ENCODE measurements at regions not wholly inside any gene's neighbourhood (a gene's known extent, or its start where the extent isn't known, plus 50 kb on each side); places are given as distances from the start of the nearest gene placed in this dataset.

DNA sequence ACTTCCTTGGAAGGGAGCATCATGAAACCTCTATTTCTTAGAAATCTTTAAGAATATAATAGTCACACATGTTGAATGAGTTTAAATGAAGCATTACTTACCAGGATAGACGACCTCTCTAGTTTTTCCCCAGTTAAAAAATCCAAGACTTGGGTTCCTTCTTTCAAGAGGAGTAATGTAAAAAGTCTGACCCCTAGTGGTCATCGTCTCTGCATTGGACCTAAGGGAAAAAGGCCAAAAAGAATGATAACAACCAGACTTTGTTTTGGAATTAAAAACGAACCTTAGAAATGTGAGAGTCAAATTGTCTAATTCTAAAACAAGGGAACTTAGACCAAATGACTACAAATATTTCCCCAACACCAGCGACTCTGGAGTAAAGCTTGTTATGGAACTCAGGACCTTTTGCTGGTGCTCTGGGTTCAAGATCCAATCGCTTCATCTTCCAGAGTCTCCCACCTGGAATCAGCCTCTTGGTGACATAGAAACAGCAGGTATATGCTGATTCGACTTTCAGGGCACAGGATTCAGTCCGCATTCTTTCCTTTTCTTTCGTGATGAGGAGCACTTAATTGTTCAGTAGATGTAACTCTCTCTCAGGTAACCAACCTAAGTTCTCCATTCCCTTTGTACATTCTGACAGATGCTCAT lies 214.8 kb upstream of the TPRG1 start:
- no peaks in the 10 kb centered on the region for H3K9me3 ChIP-seq (ENCODE audit: low read length)
- H3K4me3 ChIP-seq (replicated peaks in 1 of 3; ENCODE audit: insufficient read depth in 1 of 3, low read depth in 2 of 3, low read length in 3 of 3): no peak overlapping the region
- H2AFZ ChIP-seq (ENCODE audit: low read length): no peak overlapping the region
- 0 out of 2 replicates have a peak, but pooled peaks cover 11% of the 10 kb centered on the region for H3K4me1 ChIP-seq (ENCODE audit: insufficient read depth, low read length)
- WGBS (ENCODE audit: low lambda C conversion rate): 22% methylated on average over 8 of the region's 8 CpGs
- intact Hi-C loops (cut with micrococcal nuclease; ENCODE audit: unreplicated experiment) (loop anchor here (5.0 to 10.0 kb wide), 4 partner anchors 190 to 782 kb away; no protein-coding TSS in a partner anchor), in situ Hi-C loops (cut with HindIII; ENCODE audit: extremely low pct_ligation_motif_present, low pct_unique_long_range_greater_than_20kb) (loop anchor here (10.0 to 25.0 kb wide), 3 partner anchors 662 to 912 kb away; no protein-coding TSS in a partner anchor)
- CTCF ChIA-PET (ENCODE audit: low intra/inter-chr PET ratio, low total read pairs): interaction anchor here (1.2 to 1.8 kb wide), 3 partner anchors 191 to 1218 kb away, joined by 4 to 9 read pairs (median 8); no protein-coding TSS in a partner anchor
- no peak overlapping the region for H3K27ac ChIP-seq (ENCODE audit: extremely low read length, insufficient read depth, low read length)
- DNase-seq (ENCODE audit: low spot score): peak; percentile 49
- H3K9ac ChIP-seq (ENCODE audit: insufficient read depth, low read depth, low read length): no peak overlapping the region
- H3K79me2 ChIP-seq (ENCODE audit: insufficient read depth, low read length): no peaks in the 10 kb centered on the region
- peak; percentile 31; the same call in 1 of the 3 replicates for ATAC-seq
- no peak overlapping the region for H3K4me2 ChIP-seq (ENCODE audit: low read depth, low read length)
- no peaks in the 10 kb centered on the region for H3K27me3 ChIP-seq (ENCODE audit: control insufficient read depth in 1 of 2, insufficient read depth in 2 of 2, low read length in 2 of 2)
- H4K20me1 ChIP-seq (ENCODE audit: insufficient read depth, low read length): no peaks in the 10 kb centered on the region
- BruUV-seq (replicated peaks): no TSS peak
- POLR2A ChIA-PET: no interaction called here
- H3K36me3 ChIP-seq (replicated peaks in 1 of 2; ENCODE audit: control insufficient read depth in 1 of 2, insufficient read depth in 2 of 2, low read length in 2 of 2): no peaks in the 10 kb centered on the region
- FAIRE-seq: peak; percentile 57
- TF ChIP-seq STAG1 (CRISPR knock-in tag; IDR thresholded peaks at IDR 0.05) (peak; percentile 79), SMYD3 (CRISPR knock-in tag; IDR thresholded peaks at IDR 0.05) (no peak), TBL1XR1 (IDR thresholded peaks at IDR 0.05; ENCODE audit: borderline replicate concordance, low read length, partially characterized antibody) (no peak), ZNF432 (CRISPR knock-in tag; IDR thresholded peaks at IDR 0.05; ENCODE audit: borderline replicate concordance) (no peak), KLF13 (CRISPR knock-in tag; IDR thresholded peaks at IDR 0.05) (no peak), SAP130 (CRISPR knock-in tag; IDR thresholded peaks at IDR 0.05; ENCODE audit: low read depth) (no peak), ZNF138 (CRISPR knock-in tag; IDR thresholded peaks at IDR 0.05; ENCODE audit: low read depth) (no peak), ZNF772 (CRISPR knock-in tag; IDR thresholded peaks at IDR 0.05) (no peak), ZNF766 (CRISPR knock-in tag; IDR thresholded peaks at IDR 0.05; ENCODE audit: borderline replicate concordance) (no peak), CREB1 (IDR thresholded peaks at IDR 0.05) (no peak), CREB1 (CRISPR knock-in tag; IDR thresholded peaks at IDR 0.05) (no peak)
- TF ChIP-seq, protein P1, sequence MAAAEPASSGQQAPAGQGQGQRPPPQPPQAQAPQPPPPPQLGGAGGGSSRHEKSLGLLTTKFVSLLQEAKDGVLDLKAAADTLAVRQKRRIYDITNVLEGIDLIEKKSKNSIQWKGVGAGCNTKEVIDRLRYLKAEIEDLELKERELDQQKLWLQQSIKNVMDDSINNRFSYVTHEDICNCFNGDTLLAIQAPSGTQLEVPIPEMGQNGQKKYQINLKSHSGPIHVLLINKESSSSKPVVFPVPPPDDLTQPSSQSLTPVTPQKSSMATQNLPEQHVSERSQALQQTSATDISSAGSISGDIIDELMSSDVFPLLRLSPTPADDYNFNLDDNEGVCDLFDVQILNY (CRISPR knock-in tag; conservative IDR thresholded peaks at IDR 0.05): no peak
- TF ChIP-seq, protein P2, sequence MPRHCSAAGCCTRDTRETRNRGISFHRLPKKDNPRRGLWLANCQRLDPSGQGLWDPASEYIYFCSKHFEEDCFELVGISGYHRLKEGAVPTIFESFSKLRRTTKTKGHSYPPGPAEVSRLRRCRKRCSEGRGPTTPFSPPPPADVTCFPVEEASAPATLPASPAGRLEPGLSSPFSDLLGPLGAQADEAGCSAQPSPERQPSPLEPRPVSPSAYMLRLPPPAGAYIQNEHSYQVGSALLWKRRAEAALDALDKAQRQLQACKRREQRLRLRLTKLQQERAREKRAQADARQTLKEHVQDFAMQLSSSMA (CRISPR knock-in tag; IDR thresholded peaks at IDR 0.05): no peak
- TF ChIP-seq, protein P3, sequence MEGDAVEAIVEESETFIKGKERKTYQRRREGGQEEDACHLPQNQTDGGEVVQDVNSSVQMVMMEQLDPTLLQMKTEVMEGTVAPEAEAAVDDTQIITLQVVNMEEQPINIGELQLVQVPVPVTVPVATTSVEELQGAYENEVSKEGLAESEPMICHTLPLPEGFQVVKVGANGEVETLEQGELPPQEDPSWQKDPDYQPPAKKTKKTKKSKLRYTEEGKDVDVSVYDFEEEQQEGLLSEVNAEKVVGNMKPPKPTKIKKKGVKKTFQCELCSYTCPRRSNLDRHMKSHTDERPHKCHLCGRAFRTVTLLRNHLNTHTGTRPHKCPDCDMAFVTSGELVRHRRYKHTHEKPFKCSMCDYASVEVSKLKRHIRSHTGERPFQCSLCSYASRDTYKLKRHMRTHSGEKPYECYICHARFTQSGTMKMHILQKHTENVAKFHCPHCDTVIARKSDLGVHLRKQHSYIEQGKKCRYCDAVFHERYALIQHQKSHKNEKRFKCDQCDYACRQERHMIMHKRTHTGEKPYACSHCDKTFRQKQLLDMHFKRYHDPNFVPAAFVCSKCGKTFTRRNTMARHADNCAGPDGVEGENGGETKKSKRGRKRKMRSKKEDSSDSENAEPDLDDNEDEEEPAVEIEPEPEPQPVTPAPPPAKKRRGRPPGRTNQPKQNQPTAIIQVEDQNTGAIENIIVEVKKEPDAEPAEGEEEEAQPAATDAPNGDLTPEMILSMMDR (CRISPR knock-in tag; IDR thresholded peaks at IDR 0.05): peak; percentile 68
- TF ChIP-seq, protein P4, sequence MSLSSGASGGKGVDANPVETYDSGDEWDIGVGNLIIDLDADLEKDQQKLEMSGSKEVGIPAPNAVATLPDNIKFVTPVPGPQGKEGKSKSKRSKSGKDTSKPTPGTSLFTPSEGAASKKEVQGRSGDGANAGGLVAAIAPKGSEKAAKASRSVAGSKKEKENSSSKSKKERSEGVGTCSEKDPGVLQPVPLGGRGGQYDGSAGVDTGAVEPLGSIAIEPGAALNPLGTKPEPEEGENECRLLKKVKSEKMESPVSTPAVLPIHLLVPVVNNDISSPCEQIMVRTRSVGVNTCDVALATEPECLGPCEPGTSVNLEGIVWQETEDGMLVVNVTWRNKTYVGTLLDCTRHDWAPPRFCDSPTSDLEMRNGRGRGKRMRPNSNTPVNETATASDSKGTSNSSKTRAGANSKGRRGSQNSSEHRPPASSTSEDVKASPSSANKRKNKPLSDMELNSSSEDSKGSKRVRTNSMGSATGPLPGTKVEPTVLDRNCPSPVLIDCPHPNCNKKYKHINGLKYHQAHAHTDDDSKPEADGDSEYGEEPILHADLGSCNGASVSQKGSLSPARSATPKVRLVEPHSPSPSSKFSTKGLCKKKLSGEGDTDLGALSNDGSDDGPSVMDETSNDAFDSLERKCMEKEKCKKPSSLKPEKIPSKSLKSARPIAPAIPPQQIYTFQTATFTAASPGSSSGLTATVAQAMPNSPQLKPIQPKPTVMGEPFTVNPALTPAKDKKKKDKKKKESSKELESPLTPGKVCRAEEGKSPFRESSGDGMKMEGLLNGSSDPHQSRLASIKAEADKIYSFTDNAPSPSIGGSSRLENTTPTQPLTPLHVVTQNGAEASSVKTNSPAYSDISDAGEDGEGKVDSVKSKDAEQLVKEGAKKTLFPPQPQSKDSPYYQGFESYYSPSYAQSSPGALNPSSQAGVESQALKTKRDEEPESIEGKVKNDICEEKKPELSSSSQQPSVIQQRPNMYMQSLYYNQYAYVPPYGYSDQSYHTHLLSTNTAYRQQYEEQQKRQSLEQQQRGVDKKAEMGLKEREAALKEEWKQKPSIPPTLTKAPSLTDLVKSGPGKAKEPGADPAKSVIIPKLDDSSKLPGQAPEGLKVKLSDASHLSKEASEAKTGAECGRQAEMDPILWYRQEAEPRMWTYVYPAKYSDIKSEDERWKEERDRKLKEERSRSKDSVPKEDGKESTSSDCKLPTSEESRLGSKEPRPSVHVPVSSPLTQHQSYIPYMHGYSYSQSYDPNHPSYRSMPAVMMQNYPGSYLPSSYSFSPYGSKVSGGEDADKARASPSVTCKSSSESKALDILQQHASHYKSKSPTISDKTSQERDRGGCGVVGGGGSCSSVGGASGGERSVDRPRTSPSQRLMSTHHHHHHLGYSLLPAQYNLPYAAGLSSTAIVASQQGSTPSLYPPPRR (CRISPR knock-in tag; IDR thresholded peaks at IDR 0.05; ENCODE audit: borderline replicate concordance): no peak
- TF ChIP-seq, protein P5, sequence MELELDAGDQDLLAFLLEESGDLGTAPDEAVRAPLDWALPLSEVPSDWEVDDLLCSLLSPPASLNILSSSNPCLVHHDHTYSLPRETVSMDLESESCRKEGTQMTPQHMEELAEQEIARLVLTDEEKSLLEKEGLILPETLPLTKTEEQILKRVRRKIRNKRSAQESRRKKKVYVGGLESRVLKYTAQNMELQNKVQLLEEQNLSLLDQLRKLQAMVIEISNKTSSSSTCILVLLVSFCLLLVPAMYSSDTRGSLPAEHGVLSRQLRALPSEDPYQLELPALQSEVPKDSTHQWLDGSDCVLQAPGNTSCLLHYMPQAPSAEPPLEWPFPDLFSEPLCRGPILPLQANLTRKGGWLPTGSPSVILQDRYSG (CRISPR knock-in tag; IDR thresholded peaks at IDR 0.05): no peak
